Right atrium auricular region (tissue), 2 donors: ENCODE measurements at regions not wholly inside any gene's neighbourhood (a gene's known extent, or its start where the extent isn't known, plus 50 kb on each side); places are given as distances from the start of the nearest gene placed in this dataset.

ENCODE experiments used
- DNase-seq: peaks from one replicate; pipeline ENCODE4 v3.0.0-alpha.2; 2019; ENCODE audit warnings: low spot score
- H3K27ac ChIP-seq, 2 donors: fragments of 200-600 bp; sonication (generic); 1 replicate in 1 of 2; 2 replicates in 1 of 2; pipeline ENCODE4 v1.5.1; 2016 to 2019
- H3K27me3 ChIP-seq, 2 donors: fragments of 200-600 bp; sonication (generic); one replicate each; pipeline versions ENCODE4 v1.5.1 to v1.6.0; 2017 to 2019
- H3K36me3 ChIP-seq: fragments of 200-600 bp; sonication (generic); one replicate; pipeline ENCODE4 v1.5.1; 2016
- H3K4me1 ChIP-seq, 2 donors: fragments of 200-600 bp; sonication (generic); one replicate each; pipeline versions ENCODE4 v1.5.1 to v1.6.0; 2017 to 2019
- H3K4me3 ChIP-seq, 2 donors: fragments of 200-600 bp; sonication (generic); 1 replicate in 1 of 2; 2 replicates in 1 of 2; pipeline ENCODE4 v1.5.1; 2017 to 2019; ENCODE audit warnings: mild to moderate bottlenecking in 1 of 2, moderate library complexity in 1 of 2
- H3K9me3 ChIP-seq, 2 donors: fragments of 200-600 bp; sonication (generic); one replicate each; pipeline ENCODE4 v1.5.1; 2019
- TF ChIP-seq, protein P1 (sequence below), 2 donors: fragments of 200-600 bp; sonication (generic); IDR thresholded peaks; one replicate each; pipeline ENCODE4 v1.5.1; 2019; ENCODE audit warnings: antibody characterized with exemption in 2 of 2

DNA sequence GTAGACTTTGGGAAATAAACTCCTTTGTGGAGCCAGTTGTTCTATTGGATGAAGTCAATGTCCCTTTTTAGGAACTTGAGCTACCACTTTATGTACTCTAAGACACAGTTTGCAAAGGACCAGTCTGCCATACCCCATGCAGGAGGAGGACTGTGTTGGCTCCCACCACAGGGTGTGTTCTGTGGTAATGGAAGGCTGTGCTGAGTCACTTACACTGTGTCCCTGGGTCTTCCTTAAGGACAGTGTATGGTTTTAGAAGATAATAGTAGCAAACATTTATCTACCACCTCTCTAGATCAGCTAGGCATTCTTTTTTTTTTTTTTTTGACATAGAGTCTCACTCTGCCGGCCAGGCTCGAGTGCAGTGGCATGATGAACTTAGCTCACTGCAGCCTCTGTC, 184.0 kb upstream of the PGRMC2 start:
- no peaks in the 10 kb centered on the region for H3K9me3 ChIP-seq
- H3K27me3 ChIP-seq = no peaks in the 10 kb centered on the region
- no peak overlapping the region for H3K4me3 ChIP-seq
- no peak overlapping the region for H3K27ac ChIP-seq
- TF ChIP-seq, protein P1, sequence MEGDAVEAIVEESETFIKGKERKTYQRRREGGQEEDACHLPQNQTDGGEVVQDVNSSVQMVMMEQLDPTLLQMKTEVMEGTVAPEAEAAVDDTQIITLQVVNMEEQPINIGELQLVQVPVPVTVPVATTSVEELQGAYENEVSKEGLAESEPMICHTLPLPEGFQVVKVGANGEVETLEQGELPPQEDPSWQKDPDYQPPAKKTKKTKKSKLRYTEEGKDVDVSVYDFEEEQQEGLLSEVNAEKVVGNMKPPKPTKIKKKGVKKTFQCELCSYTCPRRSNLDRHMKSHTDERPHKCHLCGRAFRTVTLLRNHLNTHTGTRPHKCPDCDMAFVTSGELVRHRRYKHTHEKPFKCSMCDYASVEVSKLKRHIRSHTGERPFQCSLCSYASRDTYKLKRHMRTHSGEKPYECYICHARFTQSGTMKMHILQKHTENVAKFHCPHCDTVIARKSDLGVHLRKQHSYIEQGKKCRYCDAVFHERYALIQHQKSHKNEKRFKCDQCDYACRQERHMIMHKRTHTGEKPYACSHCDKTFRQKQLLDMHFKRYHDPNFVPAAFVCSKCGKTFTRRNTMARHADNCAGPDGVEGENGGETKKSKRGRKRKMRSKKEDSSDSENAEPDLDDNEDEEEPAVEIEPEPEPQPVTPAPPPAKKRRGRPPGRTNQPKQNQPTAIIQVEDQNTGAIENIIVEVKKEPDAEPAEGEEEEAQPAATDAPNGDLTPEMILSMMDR (IDR thresholded peaks at IDR 0.05) = no peak
- DNase-seq = no peak
- H3K36me3 ChIP-seq = no peaks in the 10 kb centered on the region
- peaks cover 0 to 17% of the 10 kb centered on the region in 2 donors for H3K4me1 ChIP-seq

DNA sequence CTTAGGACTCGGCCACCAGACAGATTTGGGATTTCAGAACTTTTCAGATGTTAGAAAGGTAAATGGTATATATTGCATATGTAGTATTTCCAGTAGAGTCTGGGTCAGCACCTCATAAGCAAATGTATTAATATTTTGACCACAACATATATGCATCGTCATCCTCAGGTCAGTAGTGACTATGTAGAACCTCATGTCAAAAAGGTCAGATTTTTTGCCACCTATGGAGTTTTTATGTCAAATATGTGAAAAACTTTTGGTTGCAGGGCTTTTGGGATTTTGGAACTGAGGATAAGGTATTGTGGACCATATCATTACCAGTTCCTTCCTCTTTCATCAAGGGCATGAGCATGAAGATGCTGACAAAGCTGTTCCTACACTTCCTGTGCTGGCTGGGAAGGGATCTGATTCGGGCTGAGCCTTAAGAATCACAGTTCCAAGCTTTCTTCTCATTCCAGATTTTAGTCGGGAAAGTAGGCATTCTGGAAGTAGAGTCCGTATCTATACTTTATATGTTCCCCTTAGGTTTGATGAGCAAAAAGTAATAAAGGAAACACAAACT, 183.0 kb upstream of the PGRMC2 start:
- H3K36me3 ChIP-seq = no peaks in the 10 kb centered on the region
- no peaks in the 10 kb centered on the region for H3K9me3 ChIP-seq
- TF ChIP-seq, protein P1 (IDR thresholded peaks at IDR 0.05) = no peak
- no peak overlapping the region for H3K4me3 ChIP-seq
- no peak for DNase-seq
- H3K27ac ChIP-seq = no peak overlapping the region
- no peaks in the 10 kb centered on the region for H3K27me3 ChIP-seq
- peaks cover 0 to 17% of the 10 kb centered on the region in 2 donors for H3K4me1 ChIP-seq

DNA sequence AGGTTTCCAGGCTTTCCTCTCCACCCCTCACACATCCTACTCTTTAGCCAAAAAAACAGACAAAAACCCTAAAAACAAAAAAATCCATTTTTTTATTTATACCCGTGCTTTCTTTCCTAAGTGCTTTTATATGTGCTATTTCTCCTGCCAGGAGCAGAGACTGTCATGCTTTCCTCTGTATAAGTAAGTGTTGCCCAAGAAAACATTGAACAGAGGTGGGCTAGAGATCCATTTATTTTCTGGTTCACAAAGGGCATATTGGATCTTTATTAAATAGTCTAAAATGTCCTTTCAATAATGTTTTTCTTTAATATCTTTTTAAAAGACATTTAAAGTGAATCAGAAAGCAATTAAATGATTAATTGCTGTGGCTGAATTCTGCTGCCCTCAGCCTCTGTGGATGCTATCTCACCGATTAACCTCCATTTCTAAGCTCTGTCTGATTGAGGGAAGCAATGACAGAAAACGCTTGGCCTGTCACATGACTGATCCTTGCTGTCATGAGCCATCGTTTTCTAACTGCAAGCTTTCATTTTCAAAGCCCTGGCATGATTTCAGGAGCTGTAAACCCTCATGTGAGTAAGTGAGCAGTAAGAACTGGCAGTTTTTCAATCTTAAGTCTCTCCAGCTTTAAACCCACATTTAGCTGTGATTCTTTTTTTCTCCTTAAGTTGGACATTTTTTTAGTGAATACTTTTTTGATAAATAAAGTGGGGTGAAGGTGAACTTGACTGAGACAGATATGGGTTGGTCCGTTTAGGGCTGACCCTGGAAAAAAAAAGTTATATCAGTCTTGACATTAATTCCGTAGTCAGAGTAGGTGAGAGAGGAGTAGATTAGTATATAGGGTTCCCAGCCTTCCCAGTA, 180.7 kb upstream of the PGRMC2 start:
- Histone ChIP-seq H3K4me1 (peaks cover 0 to 17% of the 10 kb centered on the region in 2 donors), H3K27me3 (no peaks in the 10 kb centered on the region), H3K36me3 (no peaks in the 10 kb centered on the region), H3K27ac (peak overlapping the region; percentile 54 to 61), H3K9me3 (no peaks in the 10 kb centered on the region), H3K4me3 (no peak overlapping the region)
- TF ChIP-seq, protein P1 (IDR thresholded peaks at IDR 0.05) = no peak
- peak; percentile 88 for DNase-seq

DNA sequence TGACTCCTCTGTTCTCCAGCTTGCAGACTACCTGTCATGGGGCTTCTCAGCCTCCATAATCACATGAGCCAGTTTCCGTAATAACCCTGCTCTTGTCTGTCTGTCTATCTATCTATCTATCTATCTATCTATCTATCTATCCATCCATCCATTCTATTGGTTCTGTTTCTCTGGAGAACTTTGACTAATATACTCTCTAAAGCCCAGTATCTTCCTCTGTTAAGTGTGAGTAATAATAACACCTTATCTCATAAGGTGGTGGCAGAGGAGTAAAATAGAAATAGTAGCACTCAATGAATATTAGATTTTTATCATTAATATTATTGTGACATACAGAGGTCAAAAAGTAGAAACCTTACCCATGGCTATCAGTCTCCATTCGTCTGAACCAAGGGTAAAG, 177.9 kb upstream of the PGRMC2 start:
- peaks cover 0 to 17% of the 10 kb centered on the region in 2 donors for H3K4me1 ChIP-seq
- TF ChIP-seq, protein P1 (IDR thresholded peaks at IDR 0.05) = no peak
- no peaks in the 10 kb centered on the region for H3K27me3 ChIP-seq
- H3K4me3 ChIP-seq = no peak overlapping the region
- no peaks in the 10 kb centered on the region for H3K9me3 ChIP-seq
- no peak for DNase-seq
- H3K27ac ChIP-seq = no peak overlapping the region
- no peaks in the 10 kb centered on the region for H3K36me3 ChIP-seq

DNA sequence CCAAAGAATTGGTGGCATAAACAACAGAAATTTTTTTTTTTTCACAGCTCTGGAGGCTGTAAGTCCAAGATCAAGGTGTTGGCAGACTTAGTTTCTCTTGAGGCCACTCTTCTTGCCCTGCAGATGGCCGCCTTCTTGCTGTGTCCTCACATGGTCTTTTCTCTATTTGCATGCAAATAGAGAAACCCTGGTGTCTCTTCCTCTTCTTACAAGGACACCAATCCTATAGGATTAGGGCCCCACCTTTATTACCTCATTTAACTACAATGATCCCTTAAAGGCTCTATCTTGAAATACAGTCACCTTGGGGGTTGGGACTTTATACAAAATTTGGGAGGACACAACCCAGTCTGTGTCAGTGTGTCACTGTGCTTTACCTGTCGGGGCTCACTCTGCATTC, 175.4 kb upstream of the PGRMC2 start:
- Histone ChIP-seq H3K4me3 (no peak overlapping the region), H3K27me3 (no peaks in the 10 kb centered on the region), H3K9me3 (no peaks in the 10 kb centered on the region), H3K4me1 (peaks cover 0 to 7% of the 10 kb centered on the region in 2 donors), H3K36me3 (no peaks in the 10 kb centered on the region), H3K27ac (no peak overlapping the region)
- no peak for DNase-seq
- TF ChIP-seq, protein P1 (IDR thresholded peaks at IDR 0.05) = no peak
